ENCODE measurements at regions not wholly inside any gene's neighbourhood (a gene's known extent, or its start where the extent isn't known, plus 50 kb on each side); places are given as distances from the start of the nearest gene placed in this dataset.

- intact Hi-C loops (cut with DNase I) = no loop called here
- DNase-seq (ENCODE audit: low spot score) = no peak
These were observed 654.6 kb upstream of the SLITRK1 start for GRCh38 chr13:84536906-84537305.

GRCh38 chr13:84528408-84529070, 646.3 kb upstream of the SLITRK1 start:
- DNase-seq (ENCODE audit: low spot score) = no peak
- intact Hi-C loops (cut with DNase I) = no loop called here

- intact Hi-C loops (cut with DNase I) = no loop called here
These were observed 643.6 kb upstream of the SLITRK1 start for GRCh38 chr13:84525865-84526264.

GRCh38 chr13:84524586-84524985, 642.3 kb upstream of the SLITRK1 start:
- DNase-seq (ENCODE audit: low spot score) = no peak
- intact Hi-C loops (cut with DNase I) = no loop called here

More at GRCh38 chr13:84525865-84526264, 643.6 kb upstream of the SLITRK1 start:
- DNase-seq (ENCODE audit: low spot score) = no peak

- intact Hi-C loops (cut with DNase I) = no loop called here
- DNase-seq (ENCODE audit: low spot score) = no peak
These were observed 617.7 kb upstream of the SLITRK1 start for GRCh38 chr13:84500016-84500415.

GRCh38 chr13:84497613-84498012, 615.3 kb upstream of the SLITRK1 start:
- intact Hi-C loops (cut with DNase I) = no loop called here
- DNase-seq (ENCODE audit: low spot score) = no peak

- intact Hi-C loops (cut with DNase I) = no loop called here
- DNase-seq (ENCODE audit: low spot score) = peak; percentile 44
These were observed 609.7 kb upstream of the SLITRK1 start for GRCh38 chr13:84491952-84492351.

- intact Hi-C loops (cut with DNase I) = no loop called here
- no peak for DNase-seq (ENCODE audit: low spot score)
These were observed 605.5 kb upstream of the SLITRK1 start for GRCh38 chr13:84487752-84488151.

GRCh38 chr13:84481958-84482357, 599.7 kb upstream of the SLITRK1 start:
- intact Hi-C loops (cut with DNase I) = no loop called here
- DNase-seq (ENCODE audit: low spot score) = no peak

- intact Hi-C loops (cut with DNase I) = no loop called here
- no peak for DNase-seq (ENCODE audit: low spot score)
These were observed 597.4 kb upstream of the SLITRK1 start for GRCh38 chr13:84479656-84480055.

- no peak for DNase-seq (ENCODE audit: low spot score)
- intact Hi-C loops (cut with DNase I) = no loop called here
These were observed 588.3 kb upstream of the SLITRK1 start for GRCh38 chr13:84470528-84470927.

GRCh38 chr13:84466461-84466860, 584.2 kb upstream of the SLITRK1 start:
- intact Hi-C loops (cut with DNase I) = no loop called here

GRCh38 chr13:84460989-84461388, 578.7 kb upstream of the SLITRK1 start:
- intact Hi-C loops (cut with DNase I) = no loop called here
- DNase-seq (ENCODE audit: low spot score) = no peak

More at GRCh38 chr13:84466461-84466860, 584.2 kb upstream of the SLITRK1 start:
- no peak for DNase-seq (ENCODE audit: low spot score)

GRCh38 chr13:84455143-84455905, 573.0 kb upstream of the SLITRK1 start:
- intact Hi-C loops (cut with DNase I) = no loop called here
- no peak for DNase-seq (ENCODE audit: low spot score)

GRCh38 chr13:84447640-84447978, 565.3 kb upstream of the SLITRK1 start:
- intact Hi-C loops (cut with DNase I) = no loop called here
- DNase-seq (ENCODE audit: low spot score) = no peak

GRCh38 chr13:84446972-84447639, 564.8 kb upstream of the SLITRK1 start:
- DNase-seq (ENCODE audit: low spot score) = peak; percentile 66
- intact Hi-C loops (cut with DNase I) = no loop called here

- no peak for DNase-seq (ENCODE audit: low spot score)
- intact Hi-C loops (cut with DNase I) = no loop called here
These were observed 563.5 kb upstream of the SLITRK1 start for GRCh38 chr13:84445776-84446175.

- intact Hi-C loops (cut with DNase I) = no loop called here
- DNase-seq (ENCODE audit: low spot score) = no peak
These were observed 561.2 kb upstream of the SLITRK1 start for GRCh38 chr13:84443463-84443862.

- intact Hi-C loops (cut with DNase I) = no loop called here
- DNase-seq (ENCODE audit: low spot score) = no peak
These were observed 556.8 kb upstream of the SLITRK1 start for GRCh38 chr13:84439108-84439507.

GRCh38 chr13:84433024-84433423, 550.8 kb upstream of the SLITRK1 start:
- intact Hi-C loops (cut with DNase I) = no loop called here
- no peak for DNase-seq (ENCODE audit: low spot score)

GRCh38 chr13:84431646-84432045, 549.4 kb upstream of the SLITRK1 start:
- DNase-seq (ENCODE audit: low spot score) = no peak
- intact Hi-C loops (cut with DNase I) = no loop called here

All from posterior vena cava (tissue), 2 donors.